LNCaP clone FGC (cell line): ENCODE measurements at regions not wholly inside any gene's neighbourhood (a gene's known extent, or its start where the extent isn't known, plus 50 kb on each side); places are given as distances from the start of the nearest gene placed in this dataset.
"Not testable (repeated sequence)": the region's sequence is repeated elsewhere in the genome, so short reads cannot be mapped to it uniquely, and the experiment has no call there.

Experiments
- DNase-seq: peaks from one replicate; pipeline ENCODE4 v3.0.0-alpha.2; 2011; ENCODE audit warnings: low read depth
- H3K4me3 ChIP-seq: 2 replicates; pipeline ENCODE4 v1.5.1; 2011; ENCODE audit warnings: mild to moderate bottlenecking, low read depth, low read length, control low read depth
- TF ChIP-seq, protein P1 (sequence below): IDR thresholded peaks from 2 replicates; pipeline ENCODE4 v1.5.1; 2012; ENCODE audit warnings: mild to moderate bottlenecking; ENCODE audit not compliant: control insufficient read depth, insufficient read depth; ENCODE audit errors: extremely low read depth

DNA sequence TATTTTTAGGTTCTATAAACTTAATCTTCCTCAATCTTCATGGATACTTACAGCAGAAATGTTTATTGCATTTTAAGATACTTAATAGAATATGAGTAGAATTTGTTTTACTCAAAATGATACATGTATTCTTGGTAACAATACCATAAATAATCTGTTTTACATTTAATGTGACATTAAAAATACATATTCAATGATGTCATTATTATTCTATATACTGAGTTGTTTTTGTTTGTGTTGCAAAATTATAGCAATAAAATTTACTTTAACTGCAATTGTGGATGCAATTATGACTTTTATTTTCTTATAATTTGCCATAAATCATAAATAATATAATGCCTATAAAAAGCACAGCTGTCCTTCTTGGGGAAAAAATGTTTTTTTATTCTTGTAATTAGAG, 275.9 kb upstream of the CCNG1 start:
- DNase-seq = no peak
- TF ChIP-seq, protein P1, sequence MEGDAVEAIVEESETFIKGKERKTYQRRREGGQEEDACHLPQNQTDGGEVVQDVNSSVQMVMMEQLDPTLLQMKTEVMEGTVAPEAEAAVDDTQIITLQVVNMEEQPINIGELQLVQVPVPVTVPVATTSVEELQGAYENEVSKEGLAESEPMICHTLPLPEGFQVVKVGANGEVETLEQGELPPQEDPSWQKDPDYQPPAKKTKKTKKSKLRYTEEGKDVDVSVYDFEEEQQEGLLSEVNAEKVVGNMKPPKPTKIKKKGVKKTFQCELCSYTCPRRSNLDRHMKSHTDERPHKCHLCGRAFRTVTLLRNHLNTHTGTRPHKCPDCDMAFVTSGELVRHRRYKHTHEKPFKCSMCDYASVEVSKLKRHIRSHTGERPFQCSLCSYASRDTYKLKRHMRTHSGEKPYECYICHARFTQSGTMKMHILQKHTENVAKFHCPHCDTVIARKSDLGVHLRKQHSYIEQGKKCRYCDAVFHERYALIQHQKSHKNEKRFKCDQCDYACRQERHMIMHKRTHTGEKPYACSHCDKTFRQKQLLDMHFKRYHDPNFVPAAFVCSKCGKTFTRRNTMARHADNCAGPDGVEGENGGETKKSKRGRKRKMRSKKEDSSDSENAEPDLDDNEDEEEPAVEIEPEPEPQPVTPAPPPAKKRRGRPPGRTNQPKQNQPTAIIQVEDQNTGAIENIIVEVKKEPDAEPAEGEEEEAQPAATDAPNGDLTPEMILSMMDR = no peak
- H3K4me3 ChIP-seq = no peak overlapping the region

DNA sequence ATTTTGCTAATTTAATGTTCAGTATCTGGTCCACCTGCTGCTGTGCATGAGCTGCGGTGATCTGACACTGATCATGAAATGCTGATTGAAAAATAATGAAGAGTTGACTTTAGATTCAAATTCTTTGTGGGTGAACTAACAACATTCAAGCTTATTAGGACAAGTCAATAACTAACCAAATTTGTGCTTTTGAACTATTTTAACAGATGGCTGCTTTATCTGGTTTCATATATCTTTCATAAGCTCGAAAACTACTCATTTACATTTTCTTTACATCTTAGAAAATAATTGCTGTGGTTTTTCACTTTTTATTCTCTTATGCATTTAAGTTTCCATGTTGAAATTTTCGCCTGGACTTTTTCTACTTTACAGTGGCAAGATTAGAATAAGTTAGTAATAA, 274.8 kb upstream of the CCNG1 start:
- TF ChIP-seq, protein P1 = no peak
- no peak for DNase-seq
- H3K4me3 ChIP-seq = no peak overlapping the region

DNA sequence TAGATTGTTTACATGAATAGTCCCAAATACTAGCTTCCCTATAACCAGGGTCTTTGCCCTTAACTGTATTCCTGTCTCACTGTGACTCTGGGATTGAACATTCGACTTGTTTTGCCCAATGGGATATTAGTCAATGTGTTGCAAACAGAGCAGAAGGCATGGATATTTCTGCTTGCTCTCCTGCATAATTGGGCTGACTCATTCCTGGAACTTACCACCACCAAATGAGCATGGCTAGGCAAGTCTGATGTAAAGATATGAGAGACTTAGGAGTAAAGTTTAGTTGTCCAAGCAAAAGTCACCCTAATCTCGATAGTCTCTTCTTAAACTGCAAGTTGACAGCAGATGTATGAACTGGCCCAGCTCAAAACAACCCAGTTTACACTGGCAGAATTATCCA, 273.5 kb upstream of the CCNG1 start:
- DNase-seq = no peak
- H3K4me3 ChIP-seq = no peak overlapping the region
- TF ChIP-seq, protein P1 = no peak

DNA sequence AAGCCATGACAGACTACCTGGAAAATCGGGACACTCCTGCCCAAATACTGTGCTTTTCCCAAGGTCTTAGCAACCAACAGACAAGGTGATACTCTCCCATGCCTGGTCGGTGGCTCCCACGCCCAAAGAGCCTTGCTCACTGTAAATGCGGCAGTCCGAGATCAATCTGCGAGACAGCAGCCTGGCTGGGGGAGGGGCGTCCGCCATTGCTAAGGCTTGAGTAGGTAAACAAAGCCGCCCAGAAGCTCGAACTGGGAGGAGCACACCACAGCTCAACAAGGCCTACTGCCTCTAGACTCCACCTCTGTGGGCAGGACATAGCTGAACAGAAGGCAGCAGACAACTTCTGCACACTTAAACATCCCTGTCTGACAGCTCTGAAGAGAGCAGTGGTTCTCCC, 272.1 kb upstream of the CCNG1 start:
- no peak for DNase-seq
- TF ChIP-seq, protein P1 = no peak
- no peak overlapping the region for H3K4me3 ChIP-seq

DNA sequence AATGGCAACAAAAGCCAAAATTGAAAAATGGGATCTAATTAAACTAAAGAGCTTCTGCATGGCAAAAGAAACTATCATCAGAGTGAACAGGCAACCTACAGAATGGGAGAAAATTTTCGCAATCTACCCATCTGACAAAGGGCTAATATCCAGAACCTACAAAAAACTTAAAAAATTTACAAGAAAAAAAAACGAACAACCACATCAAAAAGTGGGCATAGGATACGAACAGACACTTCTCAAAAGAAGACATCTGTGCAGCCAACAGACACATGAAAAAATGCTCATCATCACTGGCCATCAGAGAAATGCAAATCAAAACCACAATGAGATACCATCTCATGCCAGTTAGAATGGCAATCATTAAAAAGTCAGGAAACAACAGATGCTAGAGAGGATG, 267.2 kb upstream of the CCNG1 start:
- DNase-seq, H3K4me3 ChIP-seq: not testable (repeated sequence)

DNA sequence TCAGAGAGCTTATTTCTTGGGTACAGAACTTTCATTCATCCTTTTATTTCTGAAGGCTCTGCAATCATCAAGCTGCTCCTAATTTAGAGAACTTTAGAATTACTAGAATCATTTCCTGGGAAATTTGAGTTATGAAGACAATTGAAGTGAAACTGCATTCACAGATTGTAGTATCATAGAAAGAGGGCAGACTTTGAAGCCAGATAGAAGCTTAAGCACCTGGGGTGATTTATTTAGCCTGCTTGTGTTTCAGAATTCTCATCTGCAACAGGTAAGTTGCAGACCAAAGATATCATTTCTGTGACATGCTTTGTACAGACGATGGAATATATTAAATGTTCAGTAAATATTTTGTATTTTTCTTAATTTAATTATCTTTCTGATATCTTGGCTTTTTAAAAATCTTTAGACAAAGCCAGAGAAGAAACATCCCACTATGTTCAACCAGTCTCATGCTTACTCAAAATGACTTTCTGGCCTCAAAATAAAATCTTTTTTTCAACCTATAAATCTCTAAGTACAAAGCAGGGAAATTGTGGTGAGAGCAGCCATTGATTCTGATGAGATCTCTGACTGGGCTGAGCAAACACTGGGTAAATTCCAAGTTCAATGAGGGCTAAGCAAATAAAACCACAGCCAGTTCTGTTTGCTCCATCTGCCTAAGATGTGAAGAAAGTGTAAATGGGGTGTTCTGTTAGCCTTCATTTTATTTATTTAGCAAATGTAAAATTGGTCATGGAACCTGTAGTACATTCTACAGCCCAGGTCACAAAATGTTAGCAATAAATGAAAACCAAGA, 264.7 kb upstream of the CCNG1 start:
- TF ChIP-seq, protein P1 = no peak
- no peak for DNase-seq
- no peak overlapping the region for H3K4me3 ChIP-seq

DNA sequence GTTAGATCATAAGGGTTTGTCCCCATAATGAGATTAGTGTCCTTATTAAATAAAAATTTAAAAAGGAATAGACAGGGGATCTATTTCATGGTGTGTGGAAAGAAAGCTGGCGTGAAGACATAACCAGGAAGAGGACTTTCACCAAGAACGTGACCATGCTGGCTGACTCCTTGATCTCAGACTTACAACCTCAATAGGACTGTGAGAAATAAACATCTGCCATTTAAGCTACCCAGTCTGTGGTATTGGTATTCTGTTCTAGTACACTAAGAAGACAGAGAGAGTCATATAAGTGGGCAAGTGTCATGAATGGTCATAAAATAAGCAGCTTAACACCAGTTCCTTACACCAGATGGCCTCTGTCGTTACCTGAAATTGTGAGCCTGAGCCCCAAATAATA, 259.4 kb upstream of the CCNG1 start:
- TF ChIP-seq, protein P1 = no peak
- DNase-seq = no peak
- H3K4me3 ChIP-seq = no peak overlapping the region
